ENCODE measurements at regions not wholly inside any gene's neighbourhood (a gene's known extent, or its start where the extent isn't known, plus 50 kb on each side); places are given as distances from the start of the nearest gene placed in this dataset.

DNA sequence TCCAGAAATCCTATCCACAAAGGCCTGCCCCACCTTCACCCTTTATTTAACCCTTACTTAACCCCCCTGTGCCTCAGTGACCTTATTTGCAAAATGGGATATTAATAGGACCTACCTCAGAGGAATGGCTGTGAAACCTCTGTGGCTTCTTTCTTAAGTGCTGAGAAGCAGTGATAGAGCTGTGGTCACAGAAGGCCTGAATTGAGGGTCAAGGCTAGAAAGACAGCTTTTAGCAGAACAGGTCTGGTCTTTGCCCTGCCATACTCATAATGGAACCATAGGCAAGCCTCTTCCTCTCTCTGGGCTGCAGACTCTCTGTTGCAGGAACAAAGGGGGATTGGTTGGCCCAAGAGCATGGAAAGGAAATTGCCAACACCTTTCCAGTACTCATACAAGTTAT, 63.5 kb upstream of the MAMLD1 start:
- Mint-ChIP-seq H3K27me3 (ENCODE audit: low read depth) (no peaks in the 10 kb centered on the region), H3K4me1 (ENCODE audit: low read depth) (no peaks in the 10 kb centered on the region), H3K4me3 (no peak overlapping the region), H3K36me3 (ENCODE audit: low read depth) (no peaks in the 10 kb centered on the region), H3K9me3 (no peaks in the 10 kb centered on the region), H3K27ac (no peak overlapping the region)

GRCh38 chrX:150303386-150304097, 59.6 kb upstream of the MAMLD1 start:
- Mint-ChIP-seq H3K4me1 (ENCODE audit: low read depth) (no peaks in the 10 kb centered on the region), H3K4me3 (no peak overlapping the region), H3K27ac (no peak overlapping the region)

GRCh38 chrX:150306002-150306401, 57.1 kb upstream of the MAMLD1 start:
- Mint-ChIP-seq H3K4me1 (ENCODE audit: low read depth) (peaks cover 3% of the 10 kb centered on the region), H3K9me3 (no peaks in the 10 kb centered on the region), H3K27me3 (ENCODE audit: low read depth) (no peaks in the 10 kb centered on the region), H3K27ac (no peak overlapping the region), H3K4me3 (no peak overlapping the region), H3K36me3 (ENCODE audit: low read depth) (no peaks in the 10 kb centered on the region)

More at GRCh38 chrX:150303386-150304097, 59.6 kb upstream of the MAMLD1 start:
- Mint-ChIP-seq H3K9me3 (no peaks in the 10 kb centered on the region), H3K27me3 (ENCODE audit: low read depth) (no peaks in the 10 kb centered on the region), H3K36me3 (ENCODE audit: low read depth) (no peaks in the 10 kb centered on the region)

DNA sequence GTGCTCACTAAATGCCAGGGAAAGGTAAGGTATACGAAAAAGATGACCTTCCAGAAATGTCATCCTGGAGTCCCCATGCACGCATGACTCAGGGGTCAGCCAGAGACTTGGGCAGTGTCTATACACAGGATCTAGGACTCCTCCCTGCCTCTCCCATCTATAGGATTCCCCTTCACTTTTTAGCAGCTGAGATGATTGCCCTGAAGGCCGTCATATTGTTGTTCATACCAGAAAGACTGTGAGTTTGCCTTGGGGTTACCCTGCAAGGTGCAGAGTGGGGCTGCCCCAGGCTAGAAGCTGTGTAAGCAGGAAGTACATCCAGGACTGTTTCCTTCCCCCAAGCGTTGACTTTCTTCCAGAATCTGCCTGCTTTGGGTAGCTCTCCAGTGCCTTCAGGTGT, 55.1 kb upstream of the MAMLD1 start:
- no peaks in the 10 kb centered on the region for H3K36me3 Mint-ChIP-seq (ENCODE audit: low read depth)
- no peaks in the 10 kb centered on the region for H3K27me3 Mint-ChIP-seq (ENCODE audit: low read depth)
- no peaks in the 10 kb centered on the region for H3K9me3 Mint-ChIP-seq
- no peak overlapping the region for H3K4me3 Mint-ChIP-seq
- H3K27ac Mint-ChIP-seq = no peak overlapping the region
- H3K4me1 Mint-ChIP-seq (ENCODE audit: low read depth) = peaks cover 3% of the 10 kb centered on the region

GRCh38 chrX:150308532-150309157, 54.5 kb upstream of the MAMLD1 start:
- Mint-ChIP-seq H3K4me3 (no peak overlapping the region), H3K27me3 (ENCODE audit: low read depth) (no peaks in the 10 kb centered on the region), H3K4me1 (ENCODE audit: low read depth) (peaks cover 3% of the 10 kb centered on the region), H3K27ac (no peak overlapping the region), H3K36me3 (ENCODE audit: low read depth) (no peaks in the 10 kb centered on the region), H3K9me3 (no peaks in the 10 kb centered on the region)

- peaks cover 3% of the 10 kb centered on the region for H3K4me1 Mint-ChIP-seq (ENCODE audit: low read depth)
- no peak overlapping the region for H3K4me3 Mint-ChIP-seq
- no peaks in the 10 kb centered on the region for H3K27me3 Mint-ChIP-seq (ENCODE audit: low read depth)
- no peak overlapping the region for H3K27ac Mint-ChIP-seq
- no peaks in the 10 kb centered on the region for H3K36me3 Mint-ChIP-seq (ENCODE audit: low read depth)
- no peaks in the 10 kb centered on the region for H3K9me3 Mint-ChIP-seq
These were observed 52.7 kb upstream of the MAMLD1 start for GRCh38 chrX:150310417-150310816.

DNA sequence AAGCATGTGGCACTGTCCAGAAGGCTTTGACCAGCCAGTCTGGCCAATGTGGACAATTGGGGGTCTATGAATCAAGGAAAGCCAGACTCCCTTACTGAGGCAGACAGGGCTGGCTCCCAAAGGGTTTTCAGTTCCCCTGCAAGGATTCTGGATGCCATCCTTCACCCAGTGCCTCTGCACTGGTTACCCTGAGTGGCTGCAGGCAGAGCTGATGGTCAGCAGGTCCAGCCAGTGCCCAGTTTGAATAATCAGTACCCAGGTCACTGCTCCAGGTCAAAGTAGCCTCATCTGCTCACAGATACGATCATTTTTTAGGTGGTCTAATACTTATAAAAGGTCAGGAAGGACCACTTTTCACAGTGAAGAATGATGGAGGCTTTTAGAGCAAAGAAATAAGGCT, 52.2 kb upstream of the MAMLD1 start:
- Mint-ChIP-seq H3K36me3 (ENCODE audit: low read depth) (no peaks in the 10 kb centered on the region), H3K27me3 (ENCODE audit: low read depth) (no peaks in the 10 kb centered on the region), H3K27ac (no peak overlapping the region), H3K4me1 (ENCODE audit: low read depth) (peaks cover 3% of the 10 kb centered on the region), H3K9me3 (no peaks in the 10 kb centered on the region), H3K4me3 (no peak overlapping the region)

- no peaks in the 10 kb centered on the region for H3K27me3 Mint-ChIP-seq (ENCODE audit: low read depth)
- H3K9me3 Mint-ChIP-seq = no peaks in the 10 kb centered on the region
- H3K36me3 Mint-ChIP-seq (ENCODE audit: low read depth) = no peaks in the 10 kb centered on the region
- no peak overlapping the region for H3K4me3 Mint-ChIP-seq
- H3K27ac Mint-ChIP-seq = no peak overlapping the region
- peaks cover 3% of the 10 kb centered on the region for H3K4me1 Mint-ChIP-seq (ENCODE audit: low read depth)
These were observed 50.2 kb upstream of the MAMLD1 start for GRCh38 chrX:150312931-150313330.

All from T-helper 1 cell treated with Interleukin-12 subunit alpha and Interleukin-12 subunit beta and Interleukin-4 antibody, amounts not matched to agents 30 μg/mL and 1 μg/mL, for 36 hours (primary cell).